CD4-positive, alpha-beta T cell treated with Interleukin-2 at 100 ng/mL for 4 hours (primary cell): ENCODE measurements at regions not wholly inside any gene's neighbourhood (a gene's known extent, or its start where the extent isn't known, plus 50 kb on each side); places are given as distances from the start of the nearest gene placed in this dataset.

Source experiments
- DNase-seq: peaks from one replicate; pipeline ENCODE4 v3.0.0-alpha.2; 2020; ENCODE audit warnings: low spot score

GRCh38 chr13:72456486-72456885 lies 270.9 kb downstream of the MZT1 start:
- no peak for DNase-seq

- DNase-seq: no peak
Observed at GRCh38 chr13:72453161-72453560, 274.3 kb downstream of the MZT1 start.

- DNase-seq: no peak
Observed at GRCh38 chr13:72448082-72448481, 279.3 kb downstream of the MZT1 start.

GRCh38 chr13:72444999-72445398 lies 282.4 kb downstream of the MZT1 start:
- no peak for DNase-seq

- no peak for DNase-seq
Observed at GRCh38 chr13:72437458-72437857, 290.0 kb downstream of the MZT1 start.

GRCh38 chr13:72435251-72435650 lies 292.2 kb downstream of the MZT1 start:
- DNase-seq: no peak

- DNase-seq: no peak
Observed at GRCh38 chr13:72431981-72432682, 295.3 kb downstream of the MZT1 start.

GRCh38 chr13:72430923-72431322 lies 296.5 kb downstream of the MZT1 start:
- no peak for DNase-seq

- DNase-seq: no peak
Observed at GRCh38 chr13:72427757-72428528, 299.5 kb downstream of the MZT1 start.

- no peak for DNase-seq
Observed at GRCh38 chr13:72424059-72424458, 303.4 kb downstream of the MZT1 start.

GRCh38 chr13:72415817-72416216 lies 311.6 kb downstream of the MZT1 start:
- no peak for DNase-seq

GRCh38 chr13:72412481-72412880 lies 314.9 kb downstream of the MZT1 start:
- DNase-seq: no peak

- no peak for DNase-seq
Observed at GRCh38 chr13:72405441-72405840, 322.0 kb downstream of the MZT1 start.

GRCh38 chr13:72403396-72404010 lies 323.9 kb downstream of the MZT1 start:
- DNase-seq: no peak

GRCh38 chr13:72400856-72401255 lies 326.6 kb downstream of the MZT1 start:
- DNase-seq: no peak

- no peak for DNase-seq
Observed at GRCh38 chr13:72399351-72399750, 328.1 kb downstream of the MZT1 start.

GRCh38 chr13:72397265-72397664 lies 330.2 kb downstream of the MZT1 start:
- DNase-seq: no peak

GRCh38 chr13:72390909-72391308 lies 336.5 kb downstream of the MZT1 start:
- DNase-seq: no peak

GRCh38 chr13:72386138-72386684 lies 341.2 kb downstream of the MZT1 start:
- no peak for DNase-seq

GRCh38 chr13:72384879-72385278 lies 342.6 kb downstream of the MZT1 start:
- no peak for DNase-seq

- DNase-seq: no peak
Observed at GRCh38 chr13:72384186-72384823, 343.1 kb downstream of the MZT1 start.

- DNase-seq: no peak
Observed at GRCh38 chr13:72383646-72384045, 343.8 kb downstream of the MZT1 start.
